Adrenal gland (tissue), 9 donors: ENCODE measurements at regions not wholly inside any gene's neighbourhood (a gene's known extent, or its start where the extent isn't known, plus 50 kb on each side); places are given as distances from the start of the nearest gene placed in this dataset.
"Not testable (repeated sequence)": the region's sequence is repeated elsewhere in the genome, so short reads cannot be mapped to it uniquely, and the experiment has no call there.

Experiments used
- DNase-seq, 7 donors: peaks; one replicate each; pipeline ENCODE4 v3.0.0-alpha.2; 2019 to 2020
- H3K27ac ChIP-seq, 5 donors: fragments of 200-600 bp; sonication (generic) in 4 of 5; 1 replicate in 3 of 5; 2 replicates in 2 of 5; pipeline versions ENCODE4 v1.5.1 to v1.8.0; 2016 to 2020; ENCODE audit warnings: mild to moderate bottlenecking in 1 of 5
- H3K27me3 ChIP-seq: fragments of 200-600 bp; 2 replicates; pipeline ENCODE4 v1.8.0; 2021
- H3K36me3 ChIP-seq, 2 donors: fragments of 200-600 bp; replicated peaks in 1 of 2; 1 replicate in 1 of 2; 2 replicates in 1 of 2; pipeline versions ENCODE4 v1.5.1 to v1.8.0; 2018 to 2022
- H3K4me1 ChIP-seq, 2 donors: fragments of 200-600 bp; replicated peaks in 1 of 2; 1 replicate in 1 of 2; 2 replicates in 1 of 2; pipeline versions ENCODE4 v1.5.1 to v1.8.0; 2018 to 2021
- H3K4me3 ChIP-seq, 4 donors: fragments of 200-600 bp; sonication (generic) in 3 of 4; one replicate each; pipeline ENCODE4 v1.5.1; 2016 to 2018
- H3K9me3 ChIP-seq, 3 donors: fragments of 200-600 bp; sonication (generic) in 1 of 3; replicated peaks in 1 of 3; 1 replicate in 2 of 3; 2 replicates in 1 of 3; pipeline versions ENCODE4 v1.5.1 to v1.8.0; 2016 to 2021
- CTCF ChIP-seq, 6 experiments: fragments of 450-650 bp in 4 of 6; fragments of 200-600 bp in 2 of 6; sonication (generic) in 1 of 6; IDR thresholded peaks; 1 replicate in 5 of 6; 2 replicates in 1 of 6; pipeline versions ENCODE4 v1.5.1 to v1.8.0; 2016 to 2021; ENCODE audit warnings: antibody characterized with exemption in 6 of 6, mild to moderate bottlenecking in 2 of 6, moderate library complexity in 1 of 6
- POLR2A ChIP-seq, 2 donors: fragments of 450-650 bp; IDR thresholded peaks; one replicate each; pipeline ENCODE4 v1.6.1; 2017; ENCODE audit warnings: antibody characterized with exemption in 2 of 2, mild to moderate bottlenecking in 2 of 2, moderate library complexity in 1 of 2
- WGBS, 4 donors: extraction: QIAGEN DNeasy Blood & Tissue Kit in 2 of 4; methylation state at CpG; one replicate each; pipeline versions ENCODE4 v1.1.5 to v1.1.7; 2013 to 2017; 5-methylcytosine and 5-hydroxymethylcytosine counted together
- intact Hi-C, 2 donors: fragments of 100-400 bp; cut with DNase I; formaldehyde crosslinking; loops; one replicate each; pipeline versions ENCODE4 v1.14.1 to v1.15.0; 2022 to 2023
- donor health status: healthy with polysubstance abuse.
- donor health status: Bipolar disorder and iron deficiency.
- donor health status: DM: yes; HTN: yes; CAD: no.
- donor health status: DM: no; HTN: no; CAD: no.
- donor health status: DM: no; HTN: no; CAD: no.

- no peaks in the 10 kb centered on the region for H3K9me3 ChIP-seq
- no peaks in the 10 kb centered on the region for H3K27me3 ChIP-seq
- 68 to 80% (median 68%) methylated on average over 4 of the region's 4 CpGs for WGBS, 4 donors
- no peak overlapping the region for H3K27ac ChIP-seq
- TF ChIP-seq POLR2A (IDR thresholded peaks at IDR 0.05) (no peak), CTCF (IDR thresholded peaks at IDR 0.05) (no peak)
- H3K4me3 ChIP-seq: no peak overlapping the region
- intact Hi-C loops: no loop called here
- DNase-seq: no peak
- H3K4me1 ChIP-seq: no peaks in the 10 kb centered on the region
- no peaks in the 10 kb centered on the region for H3K36me3 ChIP-seq
These were observed 1016.5 kb upstream of the FOXG1 start for GRCh38 chr14:27750114-27750513.

GRCh38 chr14:27757642-27758041 is 1008.9 kb upstream of the FOXG1 start:
- H3K9me3 ChIP-seq, H3K36me3 ChIP-seq, H3K27me3 ChIP-seq, DNase-seq, H3K4me3 ChIP-seq, intact Hi-C loops, H3K4me1 ChIP-seq, H3K27ac ChIP-seq: not testable (repeated sequence)
- WGBS, 4 donors: 82 to 92% (median 86%) methylated on average over 4 of the region's 4 CpGs

GRCh38 chr14:27760367-27760766 is 1006.2 kb upstream of the FOXG1 start:
- H3K4me3 ChIP-seq, H3K27me3 ChIP-seq, H3K27ac ChIP-seq, H3K4me1 ChIP-seq, H3K36me3 ChIP-seq, DNase-seq, H3K9me3 ChIP-seq, intact Hi-C loops: not testable (repeated sequence)
- 72 to 80% (median 75%) methylated on average over 4 of the region's 4 CpGs for WGBS, 4 donors

GRCh38 chr14:27799066-27800028 is 967.2 kb upstream of the FOXG1 start:
- intact Hi-C loops, H3K27me3 ChIP-seq, H3K36me3 ChIP-seq, H3K27ac ChIP-seq, DNase-seq, H3K9me3 ChIP-seq, H3K4me1 ChIP-seq, H3K4me3 ChIP-seq: not testable (repeated sequence)
- 63 to 70% (median 67%) methylated on average over 6 of the region's 6 CpGs for WGBS, 4 donors

- intact Hi-C loops: not testable (repeated sequence)
These were observed 948.7 kb upstream of the FOXG1 start for GRCh38 chr14:27817746-27818430.

GRCh38 chr14:27826149-27826548 is 940.4 kb upstream of the FOXG1 start:
- H3K4me3 ChIP-seq, H3K27ac ChIP-seq, H3K4me1 ChIP-seq, H3K27me3 ChIP-seq, H3K9me3 ChIP-seq, intact Hi-C loops, H3K36me3 ChIP-seq: not testable (repeated sequence)
- DNase-seq: peak in 4 of 7 donors; percentile 12 to 29 (median 18)
- WGBS, 4 donors: 63 to 94% (median 73%) methylated on average over 4 of the region's 4 CpGs

More at GRCh38 chr14:27817746-27818430, 948.7 kb upstream of the FOXG1 start:
- not testable (repeated sequence) for H3K27me3 ChIP-seq, H3K9me3 ChIP-seq, H3K27ac ChIP-seq, DNase-seq, H3K4me1 ChIP-seq, H3K4me3 ChIP-seq, H3K36me3 ChIP-seq
- 54 to 65% (median 60%) methylated on average over 4 of the region's 4 CpGs for WGBS, 4 donors

GRCh38 chr14:27831978-27832377 is 934.6 kb upstream of the FOXG1 start:
- 78 to 89% (median 83%) methylated on average over 3 of the region's 3 CpGs for WGBS, 4 donors
- H3K4me1 ChIP-seq, intact Hi-C loops, H3K4me3 ChIP-seq, H3K27ac ChIP-seq, H3K27me3 ChIP-seq, H3K9me3 ChIP-seq, H3K36me3 ChIP-seq, DNase-seq: not testable (repeated sequence)

GRCh38 chr14:27833001-27833400 is 933.6 kb upstream of the FOXG1 start:
- intact Hi-C loops, H3K27me3 ChIP-seq, H3K4me3 ChIP-seq, H3K9me3 ChIP-seq, H3K36me3 ChIP-seq, H3K4me1 ChIP-seq, H3K27ac ChIP-seq, DNase-seq: not testable (repeated sequence)
- WGBS, 4 donors: 47 to 56% (median 53%) methylated on average over 5 of the region's 5 CpGs
